22Rv1 (cell line): ENCODE measurements at regions not wholly inside any gene's neighbourhood (a gene's known extent, or its start where the extent isn't known, plus 50 kb on each side); places are given as distances from the start of the nearest gene placed in this dataset.

Experiments used
- ZFX ChIP-seq: fragments of 450-650 bp; IDR thresholded peaks from 2 replicates; pipeline ENCODE4 v1.6.1; 2017; ENCODE audit warnings: antibody characterized with exemption, borderline replicate concordance
- TF ChIP-seq, protein P1 (sequence below): fragments of 450-650 bp; IDR thresholded peaks from 2 replicates; pipeline ENCODE4 v1.5.1; 2017; ENCODE audit warnings: mild to moderate bottlenecking

DNA sequence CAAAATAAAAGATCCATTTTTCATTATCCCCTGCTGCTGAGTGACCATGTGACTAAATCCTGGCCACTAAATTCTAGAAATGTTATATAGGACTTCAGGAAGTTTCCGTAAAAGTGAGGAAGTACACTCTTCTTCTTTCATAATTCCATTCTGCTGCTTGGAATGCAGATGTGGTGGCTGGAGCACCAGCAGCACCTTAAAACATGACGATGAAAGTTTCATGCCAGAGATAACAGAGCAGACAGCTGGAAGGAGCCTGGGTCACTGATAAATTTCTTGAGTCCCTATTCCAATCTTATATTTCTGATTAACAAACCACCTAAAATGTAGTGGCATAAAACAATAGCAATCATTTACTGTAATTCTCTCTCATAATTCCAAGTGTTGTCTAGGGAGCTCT lies 238.7 kb downstream of the TBL1XR1 start:
- TF ChIP-seq, protein P1, sequence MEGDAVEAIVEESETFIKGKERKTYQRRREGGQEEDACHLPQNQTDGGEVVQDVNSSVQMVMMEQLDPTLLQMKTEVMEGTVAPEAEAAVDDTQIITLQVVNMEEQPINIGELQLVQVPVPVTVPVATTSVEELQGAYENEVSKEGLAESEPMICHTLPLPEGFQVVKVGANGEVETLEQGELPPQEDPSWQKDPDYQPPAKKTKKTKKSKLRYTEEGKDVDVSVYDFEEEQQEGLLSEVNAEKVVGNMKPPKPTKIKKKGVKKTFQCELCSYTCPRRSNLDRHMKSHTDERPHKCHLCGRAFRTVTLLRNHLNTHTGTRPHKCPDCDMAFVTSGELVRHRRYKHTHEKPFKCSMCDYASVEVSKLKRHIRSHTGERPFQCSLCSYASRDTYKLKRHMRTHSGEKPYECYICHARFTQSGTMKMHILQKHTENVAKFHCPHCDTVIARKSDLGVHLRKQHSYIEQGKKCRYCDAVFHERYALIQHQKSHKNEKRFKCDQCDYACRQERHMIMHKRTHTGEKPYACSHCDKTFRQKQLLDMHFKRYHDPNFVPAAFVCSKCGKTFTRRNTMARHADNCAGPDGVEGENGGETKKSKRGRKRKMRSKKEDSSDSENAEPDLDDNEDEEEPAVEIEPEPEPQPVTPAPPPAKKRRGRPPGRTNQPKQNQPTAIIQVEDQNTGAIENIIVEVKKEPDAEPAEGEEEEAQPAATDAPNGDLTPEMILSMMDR: no peak
- no peak for TF ChIP-seq ZFX
